Left lung (tissue), 4 donors: ENCODE measurements at regions not wholly inside any gene's neighbourhood (a gene's known extent, or its start where the extent isn't known, plus 50 kb on each side); places are given as distances from the start of the nearest gene placed in this dataset.
"Not testable (repeated sequence)": the region's sequence is repeated elsewhere in the genome, so short reads cannot be mapped to it uniquely, and the experiment has no call there.

Experiments
- ATAC-seq: fragments of 200-7000 bp; cut with Tn5 transposase; one replicate; pipeline ENCODE4 v1.9.1; 2020; ENCODE audit warnings: moderate library complexity
- DNase-seq, 4 donors: peaks; one replicate each; pipeline ENCODE4 v3.0.0-alpha.2; 2013 to 2020
- H3K27ac ChIP-seq, 2 donors: fragments of 200-600 bp; sonication (generic) in 1 of 2; one replicate each; pipeline versions ENCODE4 v1.5.0 to v1.8.0; 2020 to 2021
- H3K27me3 ChIP-seq, 2 donors: fragments of 200-600 bp; sonication (generic) in 1 of 2; one replicate each; pipeline versions ENCODE4 v1.5.0 to v1.8.0; 2020 to 2021
- H3K36me3 ChIP-seq, 2 donors: fragments of 200-600 bp; sonication (generic) in 1 of 2; one replicate each; pipeline versions ENCODE4 v1.5.0 to v1.8.0; 2020 to 2021
- H3K4me1 ChIP-seq, 2 donors: fragments of 200-600 bp; one replicate each; pipeline ENCODE4 v1.8.0; 2021
- H3K4me3 ChIP-seq, 2 donors: fragments of 200-600 bp; sonication (generic) in 1 of 2; one replicate each; pipeline versions ENCODE4 v1.5.0 to v1.8.0; 2020 to 2021; ENCODE audit warnings: mild to moderate bottlenecking in 1 of 2
- H3K9me3 ChIP-seq, 2 donors: fragments of 200-600 bp; sonication (generic) in 1 of 2; one replicate each; pipeline versions ENCODE4 v1.5.0 to v1.8.0; 2020 to 2021
- intact Hi-C, 2 donors: fragments of 100-400 bp; cut with DNase I; formaldehyde crosslinking; loops; one replicate each; pipeline versions ENCODE4 v1.11.2 to v1.14.2; 2022
- TF ChIP-seq, protein P1 (sequence below), 2 donors: fragments of 200-600 bp; sonication (generic) in 1 of 2; IDR thresholded peaks; one replicate each; pipeline versions ENCODE4 v1.5.0 to v1.8.0; 2021; ENCODE audit warnings: antibody characterized with exemption in 2 of 2
- donor health status: DM: no; HTN: yes; CAD: no.
- donor health status: DM: no; HTN: no; CAD: no.

DNA sequence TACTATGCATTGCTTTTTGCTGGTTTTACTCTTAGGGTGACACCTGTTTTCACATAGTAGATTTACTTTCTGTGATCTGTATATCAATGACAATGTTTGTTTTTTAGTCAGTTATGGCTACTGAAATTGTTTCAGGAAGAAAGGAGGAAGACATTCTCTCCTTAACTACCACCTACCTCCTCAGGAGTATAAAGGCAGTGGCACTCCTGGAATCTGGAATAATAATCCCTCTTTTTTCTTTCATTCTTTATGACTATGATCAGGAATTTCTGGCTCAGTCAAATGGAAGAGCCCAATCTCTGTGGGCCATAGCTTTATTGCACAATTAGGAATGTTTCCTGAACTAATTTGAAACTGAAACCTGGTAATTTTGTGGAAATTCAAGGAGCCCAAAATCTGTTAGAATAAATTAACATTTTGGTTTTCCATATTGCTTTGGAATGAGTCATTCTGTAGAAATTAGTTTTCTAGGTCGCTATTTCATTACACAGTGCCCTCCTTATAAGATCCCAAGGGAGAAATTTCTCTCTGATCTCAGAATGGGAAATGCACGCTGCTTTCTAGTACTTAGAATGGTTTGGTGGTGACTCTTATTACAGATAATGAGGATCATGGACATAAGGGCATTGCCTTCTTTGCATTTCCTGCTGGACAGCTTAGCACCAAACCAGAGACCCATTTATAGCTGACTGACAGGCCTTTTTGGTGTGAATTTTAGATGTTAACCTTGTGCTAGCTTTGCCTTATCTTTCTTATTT, 95.3 kb upstream of the VLDLR start:
- H3K27ac ChIP-seq = no peak overlapping the region
- no peak for ATAC-seq
- intact Hi-C loops = no loop called here

DNA sequence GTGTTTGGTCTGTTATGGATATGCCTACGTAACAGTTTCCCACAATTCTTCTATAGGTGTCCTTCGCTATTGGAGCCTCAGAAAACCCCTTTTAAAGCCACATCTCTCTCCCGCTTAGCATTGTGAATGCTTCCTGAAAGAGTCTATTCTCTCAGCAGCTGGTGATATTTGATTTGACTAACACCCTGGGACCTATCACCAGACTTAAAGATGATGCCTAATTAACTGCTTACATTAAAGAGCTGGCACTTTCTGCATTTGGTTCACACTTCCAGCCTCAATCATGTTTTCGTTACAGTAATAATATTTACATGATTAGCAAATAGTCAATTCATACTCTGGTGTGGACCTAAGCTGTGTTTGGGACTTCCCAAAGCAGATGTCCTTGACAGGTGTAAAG, 90.1 kb upstream of the VLDLR start:
- Histone ChIP-seq H3K27ac (no peak overlapping the region), H3K4me3 (no peak overlapping the region), H3K9me3 (peaks cover 0 to 2% of the 10 kb centered on the region in 2 donors), H3K4me1 (no peaks in the 10 kb centered on the region), H3K36me3 (no peaks in the 10 kb centered on the region), H3K27me3 (no peaks in the 10 kb centered on the region)
- ATAC-seq (no peak), DNase-seq (no peak)
- TF ChIP-seq, protein P1, sequence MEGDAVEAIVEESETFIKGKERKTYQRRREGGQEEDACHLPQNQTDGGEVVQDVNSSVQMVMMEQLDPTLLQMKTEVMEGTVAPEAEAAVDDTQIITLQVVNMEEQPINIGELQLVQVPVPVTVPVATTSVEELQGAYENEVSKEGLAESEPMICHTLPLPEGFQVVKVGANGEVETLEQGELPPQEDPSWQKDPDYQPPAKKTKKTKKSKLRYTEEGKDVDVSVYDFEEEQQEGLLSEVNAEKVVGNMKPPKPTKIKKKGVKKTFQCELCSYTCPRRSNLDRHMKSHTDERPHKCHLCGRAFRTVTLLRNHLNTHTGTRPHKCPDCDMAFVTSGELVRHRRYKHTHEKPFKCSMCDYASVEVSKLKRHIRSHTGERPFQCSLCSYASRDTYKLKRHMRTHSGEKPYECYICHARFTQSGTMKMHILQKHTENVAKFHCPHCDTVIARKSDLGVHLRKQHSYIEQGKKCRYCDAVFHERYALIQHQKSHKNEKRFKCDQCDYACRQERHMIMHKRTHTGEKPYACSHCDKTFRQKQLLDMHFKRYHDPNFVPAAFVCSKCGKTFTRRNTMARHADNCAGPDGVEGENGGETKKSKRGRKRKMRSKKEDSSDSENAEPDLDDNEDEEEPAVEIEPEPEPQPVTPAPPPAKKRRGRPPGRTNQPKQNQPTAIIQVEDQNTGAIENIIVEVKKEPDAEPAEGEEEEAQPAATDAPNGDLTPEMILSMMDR (IDR thresholded peaks at IDR 0.05) = no peak
- intact Hi-C loops = no loop called here

More for the DNA sequence above, 95.3 kb upstream of the VLDLR start:
- Histone ChIP-seq H3K4me3 (no peak overlapping the region), H3K36me3 (no peaks in the 10 kb centered on the region), H3K27me3 (no peaks in the 10 kb centered on the region), H3K9me3 (peaks cover 0 to 2% of the 10 kb centered on the region in 2 donors), H3K4me1 (no peaks in the 10 kb centered on the region)
- TF ChIP-seq, protein P1 (IDR thresholded peaks at IDR 0.05) = no peak
- DNase-seq = no peak

DNA sequence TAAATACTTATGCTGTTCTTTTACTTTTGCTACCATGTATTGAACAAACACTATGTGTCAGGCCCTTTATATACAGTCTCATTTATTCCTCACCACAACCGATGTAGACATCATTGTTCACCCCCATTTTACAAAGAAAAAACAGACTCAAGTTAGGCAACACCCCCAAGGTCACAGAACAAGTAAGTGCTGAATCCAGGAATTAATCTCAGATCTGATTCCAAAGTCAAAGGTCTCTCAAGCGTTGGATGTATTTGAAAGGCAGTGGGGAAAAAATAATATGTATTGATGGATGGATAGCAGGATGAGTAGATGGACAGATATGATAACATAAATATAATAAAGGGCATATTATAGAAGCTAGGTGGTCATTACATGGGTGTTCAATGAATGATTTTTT, 85.1 kb upstream of the VLDLR start:
- intact Hi-C loops = no loop called here
- TF ChIP-seq, protein P1 (IDR thresholded peaks at IDR 0.05) = no peak
- no peak overlapping the region for H3K4me3 ChIP-seq
- H3K9me3 ChIP-seq = no peaks in the 10 kb centered on the region
- H3K27ac ChIP-seq = no peak overlapping the region
- H3K27me3 ChIP-seq = no peaks in the 10 kb centered on the region
- ATAC-seq = no peak
- DNase-seq = peak in 1 of 4 donors; percentile 10
- H3K4me1 ChIP-seq = no peaks in the 10 kb centered on the region
- H3K36me3 ChIP-seq = no peaks in the 10 kb centered on the region

DNA sequence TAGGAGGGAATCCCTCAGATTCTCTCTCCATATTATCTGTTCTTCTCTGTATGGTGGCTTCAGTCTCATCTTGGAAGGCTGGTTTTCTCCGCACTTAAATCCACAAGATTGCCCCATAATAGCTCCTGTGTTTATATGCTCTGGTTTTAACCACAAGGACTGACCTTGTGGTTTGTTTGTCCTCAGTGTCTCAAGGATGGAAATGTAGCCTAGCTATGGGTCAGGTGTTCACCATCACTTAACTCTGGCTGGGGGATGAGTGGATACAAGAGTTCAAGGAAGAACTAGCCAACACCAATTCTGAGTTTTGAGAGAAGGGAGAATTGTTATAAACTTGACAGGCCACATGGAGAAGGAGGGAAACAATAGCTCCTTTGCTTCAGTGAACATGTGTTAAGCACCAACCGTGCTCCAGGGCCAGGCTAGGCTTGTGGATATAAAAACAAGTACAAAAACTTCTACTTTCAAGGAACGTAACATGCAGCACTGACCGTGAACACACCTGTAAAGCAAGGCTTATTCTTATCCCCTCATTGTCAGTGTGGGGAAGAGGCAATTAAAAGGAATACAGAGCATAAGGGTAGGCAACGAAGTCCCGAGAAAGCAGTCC, 75.6 kb upstream of the VLDLR start:
- Histone ChIP-seq H3K9me3 (peaks cover 0 to 8% of the 10 kb centered on the region in 2 donors), H3K27ac (no peak overlapping the region), H3K4me3 (no peak overlapping the region), H3K36me3 (no peaks in the 10 kb centered on the region), H3K27me3 (no peaks in the 10 kb centered on the region), H3K4me1 (no peaks in the 10 kb centered on the region)
- intact Hi-C loops = no loop called here
- TF ChIP-seq, protein P1 (IDR thresholded peaks at IDR 0.05) = no peak
- ATAC-seq (no peak), DNase-seq (no peak)

DNA sequence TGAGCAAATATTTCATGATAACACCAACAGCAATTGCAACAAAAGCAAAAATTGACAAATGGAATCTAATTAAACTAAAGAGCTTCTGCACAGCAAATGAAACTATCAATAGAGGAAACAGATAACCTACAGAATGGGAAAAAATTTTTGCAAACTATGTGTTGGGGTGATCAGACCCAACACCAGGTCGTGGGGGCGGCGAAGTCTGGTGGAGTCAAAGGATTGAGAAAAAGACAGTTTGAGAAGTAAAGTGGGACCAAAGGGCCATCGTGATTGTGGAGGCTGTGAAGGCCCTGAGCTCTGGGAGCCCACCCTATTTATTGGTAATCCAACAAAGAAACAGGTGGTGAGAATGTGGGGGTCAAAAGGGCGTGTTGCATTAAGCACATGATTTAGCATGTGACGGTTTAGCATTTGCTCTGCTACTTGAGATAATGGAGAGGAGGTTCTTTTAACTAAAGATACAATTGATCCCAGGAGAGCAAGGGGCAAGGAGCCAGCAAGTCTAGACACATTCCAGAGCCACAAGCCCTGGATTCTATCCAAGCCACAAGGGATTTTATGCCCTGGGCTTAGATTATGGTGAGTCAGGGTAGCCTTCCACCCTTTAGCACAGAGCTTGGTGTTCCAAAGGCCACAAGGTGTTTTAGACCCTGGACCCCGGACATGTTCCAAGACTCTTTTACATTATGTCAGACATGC, 65.5 kb upstream of the VLDLR start:
- H3K36me3 ChIP-seq, H3K4me1 ChIP-seq, intact Hi-C loops, ATAC-seq, H3K9me3 ChIP-seq, H3K27me3 ChIP-seq, H3K4me3 ChIP-seq, H3K27ac ChIP-seq: not testable (repeated sequence)
- peak in 1 of 4 donors; percentile 61 for DNase-seq
